ENCODE measurements at regions not wholly inside any gene's neighbourhood (a gene's known extent, or its start where the extent isn't known, plus 50 kb on each side); places are given as distances from the start of the nearest gene placed in this dataset.

DNA sequence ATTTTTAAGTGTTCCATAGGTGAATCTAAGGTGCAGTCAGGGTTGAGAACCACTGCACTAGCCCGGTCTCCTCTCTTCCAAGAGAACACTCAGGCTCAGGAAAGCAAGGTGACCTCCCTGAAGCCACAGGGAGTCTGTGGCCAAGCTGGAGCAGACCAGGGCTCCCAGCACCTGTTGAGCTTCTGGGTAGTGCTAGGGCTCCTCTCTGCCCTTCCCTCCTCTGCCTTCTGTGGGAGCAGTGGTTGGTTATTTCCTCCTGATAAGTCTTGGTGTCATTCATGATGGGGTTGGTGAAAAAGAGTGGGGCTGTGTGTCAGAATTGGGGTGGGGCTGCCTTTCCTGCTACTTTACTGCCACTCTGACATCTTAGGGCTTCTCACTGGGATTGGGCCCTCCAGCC, 163.1 kb upstream of the UMPS start:
- Histone ChIP-seq H3K79me2 (ENCODE audit: control insufficient read depth, insufficient read depth, low read length) (no peaks in the 10 kb centered on the region), H3K36me3 (ENCODE audit: control insufficient read depth, insufficient read depth, low read length) (no peaks in the 10 kb centered on the region), H2AFZ (ENCODE audit: low read length) (no peak overlapping the region), H3K9me3 (ENCODE audit: control insufficient read depth, insufficient read depth, low read depth, low read length) (no peaks in the 10 kb centered on the region), H3K27ac (ENCODE audit: insufficient read depth, low read length) (no peak overlapping the region), H3K27me3 (ENCODE audit: control insufficient read depth, insufficient read depth, low read length) (peaks cover 7% of the 10 kb centered on the region), H3K4me2 (ENCODE audit: extremely low read depth, insufficient read depth, low read length) (no peak overlapping the region), H4K20me1 (ENCODE audit: control insufficient read depth, extremely low read depth, insufficient read depth, low read length) (no peaks in the 10 kb centered on the region), H3K4me3 (replicated peaks in 1 of 4; ENCODE audit: control extremely low read depth in 1 of 4, insufficient read depth in 1 of 4, low read depth in 3 of 4, low read length in 4 of 4) (no peak overlapping the region), H3K4me1 (ENCODE audit: control insufficient read depth, extremely low read depth, insufficient read depth, low read length) (no peaks in the 10 kb centered on the region), H3K9ac (ENCODE audit: insufficient read depth, low read length) (no peak overlapping the region)
- TF ChIP-seq, protein P1, sequence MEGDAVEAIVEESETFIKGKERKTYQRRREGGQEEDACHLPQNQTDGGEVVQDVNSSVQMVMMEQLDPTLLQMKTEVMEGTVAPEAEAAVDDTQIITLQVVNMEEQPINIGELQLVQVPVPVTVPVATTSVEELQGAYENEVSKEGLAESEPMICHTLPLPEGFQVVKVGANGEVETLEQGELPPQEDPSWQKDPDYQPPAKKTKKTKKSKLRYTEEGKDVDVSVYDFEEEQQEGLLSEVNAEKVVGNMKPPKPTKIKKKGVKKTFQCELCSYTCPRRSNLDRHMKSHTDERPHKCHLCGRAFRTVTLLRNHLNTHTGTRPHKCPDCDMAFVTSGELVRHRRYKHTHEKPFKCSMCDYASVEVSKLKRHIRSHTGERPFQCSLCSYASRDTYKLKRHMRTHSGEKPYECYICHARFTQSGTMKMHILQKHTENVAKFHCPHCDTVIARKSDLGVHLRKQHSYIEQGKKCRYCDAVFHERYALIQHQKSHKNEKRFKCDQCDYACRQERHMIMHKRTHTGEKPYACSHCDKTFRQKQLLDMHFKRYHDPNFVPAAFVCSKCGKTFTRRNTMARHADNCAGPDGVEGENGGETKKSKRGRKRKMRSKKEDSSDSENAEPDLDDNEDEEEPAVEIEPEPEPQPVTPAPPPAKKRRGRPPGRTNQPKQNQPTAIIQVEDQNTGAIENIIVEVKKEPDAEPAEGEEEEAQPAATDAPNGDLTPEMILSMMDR (conservative IDR thresholded peaks at IDR 0.05 in 1 of 2, IDR thresholded peaks at IDR 0.05 in 1 of 2; ENCODE audit: low read depth in 1 of 2, low read length in 2 of 2) = no peak
- TF ChIP-seq EZH2 (IDR thresholded peaks at IDR 0.05; ENCODE audit: low read length, missing control alignments) = no peak
- no peak for DNase-seq (ENCODE audit: low read depth in 2 of 2)

DNA sequence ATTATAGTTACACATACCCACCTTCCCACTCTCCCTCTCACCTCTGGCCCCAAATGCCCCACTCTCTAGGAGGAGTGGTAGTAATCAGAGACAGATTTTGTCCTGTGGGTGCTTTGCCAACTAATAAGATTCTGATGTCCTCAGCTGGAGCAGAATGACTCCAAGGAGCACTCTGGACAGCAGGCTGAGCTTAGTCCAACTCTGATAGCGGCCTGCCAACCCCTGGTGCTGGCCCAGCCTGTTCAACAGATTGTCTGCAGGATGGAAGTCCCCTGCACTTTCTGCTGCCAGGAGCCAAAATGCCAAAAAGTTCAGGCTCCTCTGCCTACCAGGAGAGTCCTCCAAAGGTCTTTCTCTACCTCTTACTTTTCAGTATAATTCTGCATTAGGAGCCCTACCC, 160.5 kb upstream of the UMPS start:
- no peaks in the 10 kb centered on the region for H3K9me3 ChIP-seq (ENCODE audit: control insufficient read depth, insufficient read depth, low read depth, low read length)
- H3K36me3 ChIP-seq (ENCODE audit: control insufficient read depth, insufficient read depth, low read length) = no peaks in the 10 kb centered on the region
- H3K79me2 ChIP-seq (ENCODE audit: control insufficient read depth, insufficient read depth, low read length) = no peaks in the 10 kb centered on the region
- peaks cover 4% of the 10 kb centered on the region for H3K27me3 ChIP-seq (ENCODE audit: control insufficient read depth, insufficient read depth, low read length)
- H3K4me2 ChIP-seq (ENCODE audit: extremely low read depth, insufficient read depth, low read length) = no peak overlapping the region
- DNase-seq (ENCODE audit: low read depth in 2 of 2) = no peak
- no peaks in the 10 kb centered on the region for H3K4me1 ChIP-seq (ENCODE audit: control insufficient read depth, extremely low read depth, insufficient read depth, low read length)
- no peaks in the 10 kb centered on the region for H4K20me1 ChIP-seq (ENCODE audit: control insufficient read depth, extremely low read depth, insufficient read depth, low read length)
- no peak overlapping the region for H3K9ac ChIP-seq (ENCODE audit: insufficient read depth, low read length)
- TF ChIP-seq, protein P1 (conservative IDR thresholded peaks at IDR 0.05 in 1 of 2, IDR thresholded peaks at IDR 0.05 in 1 of 2; ENCODE audit: low read depth in 1 of 2, low read length in 2 of 2) = no peak
- TF ChIP-seq EZH2 (IDR thresholded peaks at IDR 0.05; ENCODE audit: low read length, missing control alignments) = no peak
- no peak overlapping the region for H2AFZ ChIP-seq (ENCODE audit: low read length)
- no peak overlapping the region for H3K4me3 ChIP-seq (replicated peaks in 1 of 4; ENCODE audit: control extremely low read depth in 1 of 4, insufficient read depth in 1 of 4, low read depth in 3 of 4, low read length in 4 of 4)
- H3K27ac ChIP-seq (ENCODE audit: insufficient read depth, low read length) = no peak overlapping the region

DNA sequence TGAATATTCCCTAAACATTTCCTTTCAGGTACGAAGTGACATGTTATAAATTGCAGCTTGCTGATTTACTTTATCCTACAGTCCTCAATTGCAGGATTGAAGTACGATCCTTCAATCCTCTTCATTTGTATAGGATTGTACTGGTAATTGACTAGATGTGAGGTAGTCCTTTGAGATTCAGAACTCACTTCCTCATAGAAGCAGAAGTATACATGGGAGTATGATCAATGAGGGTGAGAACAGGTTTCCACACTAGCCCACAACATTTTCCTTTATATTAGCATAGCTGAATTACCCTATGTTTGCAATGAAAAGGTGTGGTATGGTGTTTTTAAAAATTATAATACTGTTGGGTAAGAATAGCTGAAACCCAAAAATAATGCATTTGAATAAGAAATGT, 160.0 kb upstream of the UMPS start:
- Histone ChIP-seq H3K36me3 (ENCODE audit: control insufficient read depth, insufficient read depth, low read length) (no peaks in the 10 kb centered on the region), H3K4me3 (replicated peaks in 1 of 4; ENCODE audit: control extremely low read depth in 1 of 4, insufficient read depth in 1 of 4, low read depth in 3 of 4, low read length in 4 of 4) (no peak overlapping the region), H3K9ac (ENCODE audit: insufficient read depth, low read length) (no peak overlapping the region), H3K27ac (ENCODE audit: insufficient read depth, low read length) (no peak overlapping the region), H3K4me2 (ENCODE audit: extremely low read depth, insufficient read depth, low read length) (no peak overlapping the region), H3K9me3 (ENCODE audit: control insufficient read depth, insufficient read depth, low read depth, low read length) (no peaks in the 10 kb centered on the region), H3K27me3 (ENCODE audit: control insufficient read depth, insufficient read depth, low read length) (peaks cover 4% of the 10 kb centered on the region), H4K20me1 (ENCODE audit: control insufficient read depth, extremely low read depth, insufficient read depth, low read length) (no peaks in the 10 kb centered on the region), H3K4me1 (ENCODE audit: control insufficient read depth, extremely low read depth, insufficient read depth, low read length) (no peaks in the 10 kb centered on the region), H3K79me2 (ENCODE audit: control insufficient read depth, insufficient read depth, low read length) (no peaks in the 10 kb centered on the region), H2AFZ (ENCODE audit: low read length) (no peak overlapping the region)
- no peak for DNase-seq (ENCODE audit: low read depth in 2 of 2)
- TF ChIP-seq, protein P1 (conservative IDR thresholded peaks at IDR 0.05 in 1 of 2, IDR thresholded peaks at IDR 0.05 in 1 of 2; ENCODE audit: low read depth in 1 of 2, low read length in 2 of 2) = no peak
- no peak for TF ChIP-seq EZH2 (IDR thresholded peaks at IDR 0.05; ENCODE audit: low read length, missing control alignments)

All from fibroblast of lung (primary cell).